Peyer's patch (tissue), 4 donors: ENCODE measurements at regions not wholly inside any gene's neighbourhood (a gene's known extent, or its start where the extent isn't known, plus 50 kb on each side); places are given as distances from the start of the nearest gene placed in this dataset.

Source experiments
- DNase-seq, 3 donors: peaks; one replicate each; pipeline ENCODE4 v3.0.0-alpha.2; 2017 to 2019
- H3K27ac ChIP-seq, 4 donors: fragments of 200-600 bp; sonication (generic); one replicate each; pipeline ENCODE4 v1.5.1; 2016 to 2019
- H3K27me3 ChIP-seq, 2 donors: fragments of 200-600 bp; sonication (generic); one replicate each; pipeline ENCODE4 v1.5.1; 2019
- H3K36me3 ChIP-seq, 3 donors: fragments of 200-600 bp; sonication (generic); one replicate each; pipeline ENCODE4 v1.5.1; 2016 to 2019
- H3K4me1 ChIP-seq, 4 donors: fragments of 200-600 bp; sonication (generic); one replicate each; pipeline ENCODE4 v1.5.1; 2016 to 2019
- H3K4me3 ChIP-seq, 4 donors: fragments of 200-600 bp; sonication (generic); 1 replicate in 3 of 4; 2 replicates in 1 of 4; pipeline ENCODE4 v1.5.1; 2016 to 2019; ENCODE audit warnings: mild to moderate bottlenecking in 1 of 4
- H3K9me3 ChIP-seq, 4 donors: fragments of 200-600 bp; sonication (generic); one replicate each; pipeline ENCODE4 v1.5.1; 2016 to 2019; ENCODE audit warnings: mild to moderate bottlenecking in 1 of 4
- POLR2A ChIP-seq, 2 donors: fragments of 450-650 bp; IDR thresholded peaks; one replicate each; pipeline ENCODE4 v1.5.1; 2017; ENCODE audit warnings: antibody characterized with exemption in 2 of 2, mild to moderate bottlenecking in 2 of 2, moderate library complexity in 2 of 2
- TF ChIP-seq, protein P1 (sequence below), 6 experiments: fragments of 450-650 bp in 4 of 6; fragments of 200-600 bp in 2 of 6; sonication (generic) in 1 of 6; IDR thresholded peaks; one replicate each; pipeline ENCODE4 v1.5.1; 2017 to 2019; ENCODE audit warnings: antibody characterized with exemption in 6 of 6, mild to moderate bottlenecking in 3 of 6, moderate library complexity in 1 of 6

DNA sequence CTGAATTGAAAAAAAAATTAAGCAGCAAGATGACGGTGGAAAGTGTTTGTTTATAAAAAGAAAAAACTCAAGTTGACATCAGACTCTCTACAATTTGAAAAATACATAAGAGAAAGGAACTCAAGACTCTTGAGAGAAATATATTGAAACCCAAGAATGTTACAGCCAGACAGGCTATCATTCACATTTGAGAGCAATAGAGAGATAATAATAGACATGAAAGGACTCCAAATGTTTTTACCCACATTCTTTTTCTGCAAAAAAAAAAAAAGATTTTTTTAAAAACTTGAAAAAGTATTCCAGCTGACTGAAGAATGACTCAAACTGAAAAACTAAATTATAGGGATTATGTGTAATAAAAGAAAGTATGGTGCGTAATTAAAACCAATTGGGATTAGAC, 532.4 kb downstream of the INHBA start:
- no peak overlapping the region for H3K27ac ChIP-seq

DNA sequence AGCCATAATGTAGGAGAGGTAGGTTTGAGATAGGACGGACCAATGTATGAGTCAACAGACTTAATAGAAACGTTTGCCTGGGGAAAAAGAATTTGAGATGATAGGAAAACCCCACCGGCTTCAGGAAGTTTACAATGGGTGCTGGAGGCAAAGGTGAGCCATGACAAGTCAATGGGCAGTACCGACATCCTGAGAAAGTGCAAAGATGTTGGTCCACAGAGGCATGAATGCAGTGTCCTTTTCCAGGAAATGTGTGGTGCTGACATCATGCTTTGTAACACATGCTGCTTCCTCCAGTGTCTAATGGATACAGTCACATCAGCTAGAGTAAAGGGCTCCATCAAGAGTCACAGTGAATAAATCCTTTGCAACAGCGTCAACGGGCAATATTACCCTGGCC, 533.6 kb downstream of the INHBA start:
- Histone ChIP-seq H3K27me3 (no peaks in the 10 kb centered on the region), H3K9me3 (no peaks in the 10 kb centered on the region), H3K4me3 (no peak overlapping the region), H3K4me1 (no peaks in the 10 kb centered on the region), H3K36me3 (no peaks in the 10 kb centered on the region), H3K27ac (no peak overlapping the region)
- no peak for DNase-seq
- TF ChIP-seq, protein P1, sequence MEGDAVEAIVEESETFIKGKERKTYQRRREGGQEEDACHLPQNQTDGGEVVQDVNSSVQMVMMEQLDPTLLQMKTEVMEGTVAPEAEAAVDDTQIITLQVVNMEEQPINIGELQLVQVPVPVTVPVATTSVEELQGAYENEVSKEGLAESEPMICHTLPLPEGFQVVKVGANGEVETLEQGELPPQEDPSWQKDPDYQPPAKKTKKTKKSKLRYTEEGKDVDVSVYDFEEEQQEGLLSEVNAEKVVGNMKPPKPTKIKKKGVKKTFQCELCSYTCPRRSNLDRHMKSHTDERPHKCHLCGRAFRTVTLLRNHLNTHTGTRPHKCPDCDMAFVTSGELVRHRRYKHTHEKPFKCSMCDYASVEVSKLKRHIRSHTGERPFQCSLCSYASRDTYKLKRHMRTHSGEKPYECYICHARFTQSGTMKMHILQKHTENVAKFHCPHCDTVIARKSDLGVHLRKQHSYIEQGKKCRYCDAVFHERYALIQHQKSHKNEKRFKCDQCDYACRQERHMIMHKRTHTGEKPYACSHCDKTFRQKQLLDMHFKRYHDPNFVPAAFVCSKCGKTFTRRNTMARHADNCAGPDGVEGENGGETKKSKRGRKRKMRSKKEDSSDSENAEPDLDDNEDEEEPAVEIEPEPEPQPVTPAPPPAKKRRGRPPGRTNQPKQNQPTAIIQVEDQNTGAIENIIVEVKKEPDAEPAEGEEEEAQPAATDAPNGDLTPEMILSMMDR (IDR thresholded peaks at IDR 0.05): no peak
- no peak for TF ChIP-seq POLR2A (IDR thresholded peaks at IDR 0.05)

More for the DNA sequence above, 532.4 kb downstream of the INHBA start:
- Histone ChIP-seq H3K9me3 (no peaks in the 10 kb centered on the region), H3K4me1 (no peaks in the 10 kb centered on the region), H3K27me3 (no peaks in the 10 kb centered on the region), H3K4me3 (no peak overlapping the region), H3K36me3 (no peaks in the 10 kb centered on the region)
- no peak for TF ChIP-seq POLR2A (IDR thresholded peaks at IDR 0.05)
- TF ChIP-seq, protein P1 (IDR thresholded peaks at IDR 0.05): no peak
- no peak for DNase-seq

DNA sequence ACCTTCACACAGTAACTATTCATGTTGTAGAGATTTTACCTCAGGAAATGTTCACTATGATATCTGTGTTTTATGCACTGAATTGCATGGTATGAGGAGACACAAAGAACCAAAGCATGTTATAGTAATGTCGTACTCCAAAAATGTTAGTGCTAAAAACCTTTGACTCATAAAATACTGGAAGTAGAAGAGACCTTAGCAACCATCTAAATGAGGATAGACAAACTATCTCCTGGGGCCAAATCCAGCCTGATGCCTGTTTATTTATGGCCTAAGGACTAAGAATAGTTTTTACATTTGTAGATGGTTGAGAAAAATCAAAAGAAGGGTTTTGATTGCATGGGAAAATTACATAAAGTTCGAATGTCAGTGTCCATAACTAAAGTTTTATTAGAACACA, 535.1 kb downstream of the INHBA start:
- DNase-seq: no peak
- no peaks in the 10 kb centered on the region for H3K9me3 ChIP-seq
- no peaks in the 10 kb centered on the region for H3K27me3 ChIP-seq
- H3K4me1 ChIP-seq: no peaks in the 10 kb centered on the region
- H3K4me3 ChIP-seq: no peak overlapping the region
- H3K27ac ChIP-seq: no peak overlapping the region
- TF ChIP-seq POLR2A (IDR thresholded peaks at IDR 0.05): no peak
- TF ChIP-seq, protein P1 (IDR thresholded peaks at IDR 0.05): no peak
- no peaks in the 10 kb centered on the region for H3K36me3 ChIP-seq

DNA sequence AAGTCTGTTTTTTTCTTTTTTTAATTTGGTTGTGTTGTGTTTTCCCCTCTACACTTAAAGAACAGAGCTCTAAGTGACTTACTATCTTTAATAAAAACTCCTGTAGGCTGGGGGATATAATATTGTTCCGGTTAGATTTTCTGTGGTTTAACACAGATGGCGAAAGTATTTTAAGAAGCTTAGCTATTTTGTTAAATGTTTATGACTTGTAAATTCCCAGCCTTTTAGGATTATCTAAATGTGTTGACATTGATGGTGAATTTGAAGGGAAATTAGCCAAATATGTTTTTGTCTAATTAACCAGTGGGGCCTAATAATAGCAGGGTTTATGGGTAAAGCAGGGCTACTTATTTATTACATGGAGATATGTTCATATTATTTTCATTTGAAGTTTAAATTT, 538.5 kb downstream of the INHBA start:
- TF ChIP-seq, protein P1 (IDR thresholded peaks at IDR 0.05): no peak
- TF ChIP-seq POLR2A (IDR thresholded peaks at IDR 0.05): no peak
- Histone ChIP-seq H3K4me3 (no peak overlapping the region), H3K27ac (no peak overlapping the region), H3K9me3 (no peaks in the 10 kb centered on the region), H3K4me1 (no peaks in the 10 kb centered on the region), H3K36me3 (no peaks in the 10 kb centered on the region), H3K27me3 (no peaks in the 10 kb centered on the region)
- DNase-seq: no peak

DNA sequence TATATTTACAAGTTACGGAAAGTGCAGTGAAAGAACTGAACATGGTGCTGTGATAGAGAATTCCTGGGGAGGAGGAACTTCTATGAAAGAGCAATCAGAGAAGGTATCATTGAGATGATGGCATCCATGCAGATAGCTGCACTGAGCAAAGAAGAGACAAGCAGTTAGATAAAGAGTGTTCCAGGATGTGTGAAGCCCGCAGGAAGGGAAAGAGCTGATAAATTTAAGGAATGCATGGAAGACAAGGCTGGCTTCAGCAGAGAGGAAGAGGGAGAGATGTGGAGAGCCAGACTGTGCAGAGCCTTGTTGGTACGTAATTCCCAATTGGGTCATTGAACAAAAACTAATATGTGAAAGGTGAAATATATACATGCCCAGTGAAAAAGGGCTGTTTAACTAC, 538.9 kb downstream of the INHBA start:
- no peaks in the 10 kb centered on the region for H3K4me1 ChIP-seq
- no peak for DNase-seq
- no peaks in the 10 kb centered on the region for H3K9me3 ChIP-seq
- H3K36me3 ChIP-seq: no peaks in the 10 kb centered on the region
- no peak overlapping the region for H3K27ac ChIP-seq
- TF ChIP-seq, protein P1 (IDR thresholded peaks at IDR 0.05): no peak
- TF ChIP-seq POLR2A (IDR thresholded peaks at IDR 0.05): no peak
- H3K27me3 ChIP-seq: no peaks in the 10 kb centered on the region
- H3K4me3 ChIP-seq: no peak overlapping the region

DNA sequence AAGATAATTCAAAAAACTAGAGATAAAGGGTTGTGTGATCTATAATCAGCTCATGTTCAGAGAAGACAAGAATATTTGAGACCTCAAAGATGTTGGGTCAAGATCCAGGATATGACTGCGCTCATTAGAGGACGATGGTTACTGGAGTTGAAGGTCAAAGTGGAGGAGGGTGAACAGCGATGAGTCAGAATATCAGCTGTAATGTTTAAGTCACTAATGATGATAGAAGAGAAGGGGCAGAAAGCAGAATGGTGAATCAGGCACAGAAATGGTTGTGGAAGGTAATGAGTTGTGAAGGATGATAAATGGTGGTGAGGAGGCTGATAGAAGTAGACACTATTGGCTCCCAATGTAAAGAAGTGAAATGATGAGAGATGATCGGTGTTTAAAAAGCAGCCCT, 540.3 kb downstream of the INHBA start:
- Histone ChIP-seq H3K27me3 (no peaks in the 10 kb centered on the region), H3K9me3 (no peaks in the 10 kb centered on the region), H3K4me1 (no peaks in the 10 kb centered on the region), H3K36me3 (no peaks in the 10 kb centered on the region), H3K4me3 (no peak overlapping the region), H3K27ac (no peak overlapping the region)
- no peak for DNase-seq
- TF ChIP-seq, protein P1 (IDR thresholded peaks at IDR 0.05): no peak
- TF ChIP-seq POLR2A (IDR thresholded peaks at IDR 0.05): no peak
